ENCODE measurements at regions not wholly inside any gene's neighbourhood (a gene's known extent, or its start where the extent isn't known, plus 50 kb on each side); places are given as distances from the start of the nearest gene placed in this dataset.
"Not testable (repeated sequence)": the region's sequence is repeated elsewhere in the genome, so short reads cannot be mapped to it uniquely, and the experiment has no call there.

GRCh38 chr1:143717434-143717833, 254.4 kb downstream of the FAM72C start:
- no peaks in the 10 kb centered on the region for H3K4me1 Mint-ChIP-seq (ENCODE audit: low read depth, unreplicated experiment)
- no peak overlapping the region for H3K4me3 Mint-ChIP-seq (ENCODE audit: unreplicated experiment)
- no peak overlapping the region for H3K27ac Mint-ChIP-seq (ENCODE audit: unreplicated experiment)
- no peaks in the 10 kb centered on the region for H3K36me3 Mint-ChIP-seq (ENCODE audit: unreplicated experiment)
- peaks cover 1% of the 10 kb centered on the region for H3K9me3 Mint-ChIP-seq (ENCODE audit: unreplicated experiment)
- TF ChIP-seq CTCF (IDR thresholded peaks at IDR 0.05; ENCODE audit: partially characterized antibody, unreplicated experiment) = no peak
- H3K27me3 Mint-ChIP-seq (ENCODE audit: unreplicated experiment) = peaks cover 1% of the 10 kb centered on the region
- DNase-seq = no peak

- not testable (repeated sequence) for H3K36me3 Mint-ChIP-seq (ENCODE audit: unreplicated experiment); H3K27me3 Mint-ChIP-seq (ENCODE audit: unreplicated experiment); H3K9me3 Mint-ChIP-seq (ENCODE audit: unreplicated experiment); H3K27ac Mint-ChIP-seq (ENCODE audit: unreplicated experiment); H3K4me3 Mint-ChIP-seq (ENCODE audit: unreplicated experiment); DNase-seq; H3K4me1 Mint-ChIP-seq (ENCODE audit: low read depth, unreplicated experiment)
Observed at GRCh38 chr1:143714913-143715312, 256.9 kb downstream of the FAM72C start.

GRCh38 chr1:143709606-143710259, 262.1 kb downstream of the FAM72C start:
- H3K27me3 Mint-ChIP-seq (ENCODE audit: unreplicated experiment); H3K4me3 Mint-ChIP-seq (ENCODE audit: unreplicated experiment); H3K4me1 Mint-ChIP-seq (ENCODE audit: low read depth, unreplicated experiment); H3K36me3 Mint-ChIP-seq (ENCODE audit: unreplicated experiment); DNase-seq; H3K27ac Mint-ChIP-seq (ENCODE audit: unreplicated experiment); H3K9me3 Mint-ChIP-seq (ENCODE audit: unreplicated experiment): not testable (repeated sequence)
- TF ChIP-seq CTCF (IDR thresholded peaks at IDR 0.05; ENCODE audit: partially characterized antibody, unreplicated experiment) = peak; percentile 25

- not testable (repeated sequence) for H3K9me3 Mint-ChIP-seq (ENCODE audit: unreplicated experiment); H3K4me3 Mint-ChIP-seq (ENCODE audit: unreplicated experiment); H3K27me3 Mint-ChIP-seq (ENCODE audit: unreplicated experiment); DNase-seq; H3K4me1 Mint-ChIP-seq (ENCODE audit: low read depth, unreplicated experiment); H3K27ac Mint-ChIP-seq (ENCODE audit: unreplicated experiment); H3K36me3 Mint-ChIP-seq (ENCODE audit: unreplicated experiment)
Observed at GRCh38 chr1:143702739-143703138, 269.0 kb downstream of the FAM72C start.

- no peak for TF ChIP-seq CTCF (IDR thresholded peaks at IDR 0.05; ENCODE audit: partially characterized antibody, unreplicated experiment)
- Mint-ChIP-seq H3K9me3 (ENCODE audit: unreplicated experiment) (peaks cover 2% of the 10 kb centered on the region), H3K27ac (ENCODE audit: unreplicated experiment) (no peak overlapping the region), H3K36me3 (ENCODE audit: unreplicated experiment) (no peaks in the 10 kb centered on the region), H3K27me3 (ENCODE audit: unreplicated experiment) (peaks cover 9% of the 10 kb centered on the region), H3K4me3 (ENCODE audit: unreplicated experiment) (no peak overlapping the region), H3K4me1 (ENCODE audit: low read depth, unreplicated experiment) (peaks cover 3% of the 10 kb centered on the region)
- peak; percentile 38 for DNase-seq
Observed at GRCh38 chr1:143699731-143700130, 272.1 kb downstream of the FAM72C start.

GRCh38 chr1:143699115-143699514, 272.7 kb downstream of the FAM72C start:
- H3K36me3 Mint-ChIP-seq (ENCODE audit: unreplicated experiment) = no peaks in the 10 kb centered on the region
- no peak for DNase-seq
- H3K27me3 Mint-ChIP-seq (ENCODE audit: unreplicated experiment) = peaks cover 9% of the 10 kb centered on the region
- peaks cover 2% of the 10 kb centered on the region for H3K9me3 Mint-ChIP-seq (ENCODE audit: unreplicated experiment)
- peaks cover 3% of the 10 kb centered on the region for H3K4me1 Mint-ChIP-seq (ENCODE audit: low read depth, unreplicated experiment)
- H3K4me3 Mint-ChIP-seq (ENCODE audit: unreplicated experiment) = peak overlapping the region; percentile 83
- H3K27ac Mint-ChIP-seq (ENCODE audit: unreplicated experiment) = no peak overlapping the region
- no peak for TF ChIP-seq CTCF (IDR thresholded peaks at IDR 0.05; ENCODE audit: partially characterized antibody, unreplicated experiment)

All from glutamatergic neuron (in vitro differentiated cells).